ENCODE measurements at regions not wholly inside any gene's neighbourhood (a gene's known extent, or its start where the extent isn't known, plus 50 kb on each side); places are given as distances from the start of the nearest gene placed in this dataset.

- H3K9me3 ChIP-seq (ENCODE audit: control insufficient read depth, insufficient read depth, low read length): no peaks in the 10 kb centered on the region
- no peaks in the 10 kb centered on the region for H3K36me3 ChIP-seq (ENCODE audit: control insufficient read depth, insufficient read depth, low read length)
- H3K4me1 ChIP-seq (ENCODE audit: control insufficient read depth, insufficient read depth, low read length): peaks cover 4% of the 10 kb centered on the region; the same call in 1 of the 2 replicates
- H3K9ac ChIP-seq (ENCODE audit: low read depth, low read length): no peak overlapping the region
- no peak overlapping the region for H3K27ac ChIP-seq (ENCODE audit: low read depth, low read length)
- H3K4me3 ChIP-seq (ENCODE audit: low read depth, low read length): no peak overlapping the region
- H3K27me3 ChIP-seq (ENCODE audit: control insufficient read depth, insufficient read depth, low read length): no peaks in the 10 kb centered on the region
Observed at GRCh38 chr1:229069176-229069575, 201.7 kb upstream of the RAB4A start.

DNA sequence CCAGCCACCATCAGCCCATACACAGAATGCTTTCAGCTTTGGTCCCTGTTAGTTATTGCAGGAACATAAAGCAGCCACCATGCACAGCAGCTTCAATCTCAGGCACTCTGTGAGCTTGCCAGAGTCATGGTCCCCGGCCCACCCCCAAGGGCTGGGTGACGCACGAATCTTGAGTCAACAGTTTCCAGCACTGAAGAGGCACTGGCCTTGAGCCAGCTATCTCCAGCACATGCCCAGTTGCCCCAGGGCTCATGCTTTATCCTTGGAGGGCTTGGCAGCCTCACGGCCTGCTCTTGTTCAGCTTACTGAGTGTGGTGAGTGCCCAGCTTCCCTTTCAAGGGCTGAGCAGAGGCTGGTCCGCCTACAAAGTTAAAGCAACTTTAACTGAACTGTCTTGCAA, 200.7 kb upstream of the RAB4A start:
- Histone ChIP-seq H3K27me3 (ENCODE audit: control insufficient read depth, insufficient read depth, low read length) (no peaks in the 10 kb centered on the region), H3K9me3 (ENCODE audit: control insufficient read depth, insufficient read depth, low read length) (no peaks in the 10 kb centered on the region), H3K27ac (ENCODE audit: low read depth, low read length) (no peak overlapping the region), H3K4me1 (ENCODE audit: control insufficient read depth, insufficient read depth, low read length) (no peaks in the 10 kb centered on the region), H3K4me3 (ENCODE audit: low read depth, low read length) (no peak overlapping the region), H3K36me3 (ENCODE audit: control insufficient read depth, insufficient read depth, low read length) (no peaks in the 10 kb centered on the region), H3K9ac (ENCODE audit: low read depth, low read length) (no peak overlapping the region)

DNA sequence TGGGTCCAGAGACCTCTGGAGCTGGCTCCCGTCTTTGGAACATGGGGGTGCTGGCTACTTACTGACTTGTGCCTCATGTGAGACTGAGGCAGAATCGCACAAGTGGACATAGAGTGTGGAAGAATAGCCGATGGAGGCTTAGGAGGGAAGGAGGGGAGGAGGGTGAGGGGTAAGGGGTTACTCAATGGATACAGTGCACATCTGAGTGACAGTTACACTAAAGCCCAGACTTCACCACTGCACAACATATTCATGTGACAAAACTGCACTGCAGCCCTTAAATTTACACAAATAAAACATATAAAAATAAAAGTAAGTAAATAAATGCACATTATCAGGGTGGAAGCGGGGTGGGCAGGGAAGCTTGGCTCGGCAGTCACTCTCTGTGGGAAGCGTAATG, 197.7 kb upstream of the RAB4A start:
- Histone ChIP-seq H3K27me3 (ENCODE audit: control insufficient read depth, insufficient read depth, low read length) (no peaks in the 10 kb centered on the region), H3K9ac (ENCODE audit: low read depth, low read length) (no peak overlapping the region), H3K4me1 (ENCODE audit: control insufficient read depth, insufficient read depth, low read length) (no peaks in the 10 kb centered on the region; the same call in 1 of the 2 replicates), H3K36me3 (ENCODE audit: control insufficient read depth, insufficient read depth, low read length) (no peaks in the 10 kb centered on the region), H3K9me3 (ENCODE audit: control insufficient read depth, insufficient read depth, low read length) (no peaks in the 10 kb centered on the region), H3K27ac (ENCODE audit: low read depth, low read length) (no peak overlapping the region), H3K4me3 (ENCODE audit: low read depth, low read length) (no peak overlapping the region)

DNA sequence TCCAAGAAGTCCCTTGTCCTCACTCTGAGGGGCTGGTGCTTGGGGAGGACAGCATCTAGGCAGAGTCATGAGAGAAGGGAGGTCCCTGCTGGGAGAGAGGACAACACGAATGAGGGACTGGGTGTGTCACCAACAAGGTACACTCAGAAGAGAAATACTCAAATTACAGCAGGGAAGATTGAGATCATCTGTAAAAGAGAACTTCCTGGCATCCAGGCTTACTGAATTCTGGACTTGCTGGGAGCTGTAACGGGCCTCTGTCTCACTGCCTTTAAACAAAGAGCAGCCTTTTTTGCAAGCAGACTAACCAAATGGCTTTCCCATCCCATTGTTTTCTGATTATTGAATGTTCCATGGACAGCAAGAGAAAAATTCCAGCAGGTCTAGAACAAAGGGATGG, 195.7 kb upstream of the RAB4A start:
- Histone ChIP-seq H3K4me1 (ENCODE audit: control insufficient read depth, insufficient read depth, low read length) (no peaks in the 10 kb centered on the region; the same call in 1 of the 2 replicates), H3K27ac (ENCODE audit: low read depth, low read length) (no peak overlapping the region), H3K9ac (ENCODE audit: low read depth, low read length) (no peak overlapping the region)

GRCh38 chr1:229075716-229076115, 195.2 kb upstream of the RAB4A start:
- Histone ChIP-seq H3K4me1 (ENCODE audit: control insufficient read depth, insufficient read depth, low read length) (no peaks in the 10 kb centered on the region; the same call in 1 of the 2 replicates), H3K27ac (ENCODE audit: low read depth, low read length) (no peak overlapping the region), H3K9me3 (ENCODE audit: control insufficient read depth, insufficient read depth, low read length) (no peaks in the 10 kb centered on the region), H3K27me3 (ENCODE audit: control insufficient read depth, insufficient read depth, low read length) (no peaks in the 10 kb centered on the region), H3K4me3 (ENCODE audit: low read depth, low read length) (no peak overlapping the region), H3K36me3 (ENCODE audit: control insufficient read depth, insufficient read depth, low read length) (no peaks in the 10 kb centered on the region), H3K9ac (ENCODE audit: low read depth, low read length) (no peak overlapping the region)

More for the DNA sequence above, 195.7 kb upstream of the RAB4A start:
- H3K36me3 ChIP-seq (ENCODE audit: control insufficient read depth, insufficient read depth, low read length): no peaks in the 10 kb centered on the region
- H3K27me3 ChIP-seq (ENCODE audit: control insufficient read depth, insufficient read depth, low read length): no peaks in the 10 kb centered on the region
- H3K9me3 ChIP-seq (ENCODE audit: control insufficient read depth, insufficient read depth, low read length): no peaks in the 10 kb centered on the region
- no peak overlapping the region for H3K4me3 ChIP-seq (ENCODE audit: low read depth, low read length)

DNA sequence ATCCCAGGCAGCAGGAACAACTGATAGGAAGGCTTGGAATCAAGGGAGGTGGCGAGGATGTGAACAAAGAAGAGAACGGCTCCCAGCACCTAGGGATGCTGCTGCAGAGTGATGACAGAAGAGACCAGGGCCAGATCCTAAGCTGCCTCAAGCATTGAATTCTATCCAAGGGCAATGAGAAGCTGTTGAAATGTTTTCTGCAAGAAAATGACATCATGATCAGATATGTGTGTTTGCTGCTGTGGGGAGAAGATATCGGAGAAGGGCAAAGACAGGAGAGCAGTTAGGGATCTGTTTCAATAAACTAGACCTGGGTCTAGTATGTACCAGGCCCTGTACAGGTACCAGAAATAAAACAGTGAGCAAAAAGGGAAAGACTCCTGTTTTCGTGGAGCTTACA, 194.7 kb upstream of the RAB4A start:
- Histone ChIP-seq H3K27me3 (ENCODE audit: control insufficient read depth, insufficient read depth, low read length) (no peaks in the 10 kb centered on the region), H3K27ac (ENCODE audit: low read depth, low read length) (no peak overlapping the region), H3K4me1 (ENCODE audit: control insufficient read depth, insufficient read depth, low read length) (no peaks in the 10 kb centered on the region; the same call in 1 of the 2 replicates), H3K9me3 (ENCODE audit: control insufficient read depth, insufficient read depth, low read length) (no peaks in the 10 kb centered on the region), H3K36me3 (ENCODE audit: control insufficient read depth, insufficient read depth, low read length) (no peaks in the 10 kb centered on the region), H3K9ac (ENCODE audit: low read depth, low read length) (no peak overlapping the region), H3K4me3 (ENCODE audit: low read depth, low read length) (no peak overlapping the region)

GRCh38 chr1:229079016-229079595, 191.8 kb upstream of the RAB4A start:
- Histone ChIP-seq H3K36me3 (ENCODE audit: control insufficient read depth, insufficient read depth, low read length) (no peaks in the 10 kb centered on the region), H3K9me3 (ENCODE audit: control insufficient read depth, insufficient read depth, low read length) (peaks cover 13% of the 10 kb centered on the region; the same call in 1 of the 2 replicates), H3K4me3 (ENCODE audit: low read depth, low read length) (no peak overlapping the region), H3K27me3 (ENCODE audit: control insufficient read depth, insufficient read depth, low read length) (no peaks in the 10 kb centered on the region), H3K27ac (ENCODE audit: low read depth, low read length) (no peak overlapping the region), H3K4me1 (ENCODE audit: control insufficient read depth, insufficient read depth, low read length) (no peaks in the 10 kb centered on the region; the same call in 1 of the 2 replicates), H3K9ac (ENCODE audit: low read depth, low read length) (no peak overlapping the region)

DNA sequence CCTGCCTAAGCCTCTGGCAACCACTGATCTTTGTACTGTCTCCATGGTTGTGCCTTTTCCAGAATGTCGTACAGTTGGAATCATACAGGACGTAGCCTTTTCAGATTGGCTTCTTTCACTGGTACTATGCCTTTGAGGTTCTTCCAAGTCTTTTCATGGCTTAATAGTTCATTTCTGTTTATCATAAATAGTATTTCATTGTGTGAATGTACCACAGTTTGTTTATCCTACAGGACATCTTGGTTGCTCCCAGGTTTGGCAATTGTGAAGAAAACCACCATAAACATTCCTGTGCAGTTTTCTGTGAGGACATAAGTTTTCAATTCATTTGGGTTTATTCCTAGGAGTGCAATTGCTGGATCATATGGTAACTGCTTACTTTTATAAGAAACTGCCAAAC, 190.6 kb upstream of the RAB4A start:
- no peak overlapping the region for H3K27ac ChIP-seq (ENCODE audit: low read depth, low read length)

DNA sequence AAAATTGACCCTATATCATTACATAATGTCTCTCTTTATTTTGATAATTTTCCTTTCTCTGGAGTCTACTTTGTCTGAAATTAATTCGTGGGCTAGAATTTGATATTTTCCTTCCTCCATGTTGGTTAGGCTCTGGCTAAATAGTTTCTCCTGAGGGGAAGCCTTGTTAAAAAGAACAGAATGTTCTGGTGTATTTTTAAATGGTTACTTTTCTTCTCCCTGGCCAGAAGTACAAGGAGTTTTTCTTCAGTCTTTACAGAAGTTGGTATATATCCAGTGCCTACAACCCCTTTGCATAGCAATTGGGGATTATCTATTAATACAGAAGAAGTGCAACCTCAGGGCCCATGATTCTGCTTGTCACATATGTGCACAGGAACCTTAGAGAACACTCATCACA, 185.6 kb upstream of the RAB4A start:
- H3K36me3 ChIP-seq (ENCODE audit: control insufficient read depth, insufficient read depth, low read length): no peaks in the 10 kb centered on the region
- no peaks in the 10 kb centered on the region for H3K27me3 ChIP-seq (ENCODE audit: control insufficient read depth, insufficient read depth, low read length)
- no peak overlapping the region for H3K27ac ChIP-seq (ENCODE audit: low read depth, low read length)
- H3K4me1 ChIP-seq (ENCODE audit: control insufficient read depth, insufficient read depth, low read length): peaks cover 17% of the 10 kb centered on the region
- no peak overlapping the region for H3K4me3 ChIP-seq (ENCODE audit: low read depth, low read length)
- H3K9me3 ChIP-seq (ENCODE audit: control insufficient read depth, insufficient read depth, low read length): peaks cover 13% of the 10 kb centered on the region; the same call in 1 of the 2 replicates
- no peak overlapping the region for H3K9ac ChIP-seq (ENCODE audit: low read depth, low read length)

More for the DNA sequence above, 190.6 kb upstream of the RAB4A start:
- Histone ChIP-seq H3K9ac (ENCODE audit: low read depth, low read length) (no peak overlapping the region), H3K36me3 (ENCODE audit: control insufficient read depth, insufficient read depth, low read length) (no peaks in the 10 kb centered on the region), H3K4me1 (ENCODE audit: control insufficient read depth, insufficient read depth, low read length) (no peaks in the 10 kb centered on the region; the same call in 1 of the 2 replicates), H3K4me3 (ENCODE audit: low read depth, low read length) (no peak overlapping the region), H3K9me3 (ENCODE audit: control insufficient read depth, insufficient read depth, low read length) (peaks cover 13% of the 10 kb centered on the region; the same call in 1 of the 2 replicates), H3K27me3 (ENCODE audit: control insufficient read depth, insufficient read depth, low read length) (no peaks in the 10 kb centered on the region)

GRCh38 chr1:229086091-229086490, 184.8 kb upstream of the RAB4A start:
- Histone ChIP-seq H3K9me3 (ENCODE audit: control insufficient read depth, insufficient read depth, low read length) (peaks cover 13% of the 10 kb centered on the region; the same call in 1 of the 2 replicates), H3K27me3 (ENCODE audit: control insufficient read depth, insufficient read depth, low read length) (no peaks in the 10 kb centered on the region), H3K27ac (ENCODE audit: low read depth, low read length) (no peak overlapping the region)

GRCh38 chr1:229086686-229087085, 184.2 kb upstream of the RAB4A start:
- no peak overlapping the region for H3K27ac ChIP-seq (ENCODE audit: low read depth, low read length)

More at GRCh38 chr1:229086091-229086490, 184.8 kb upstream of the RAB4A start:
- Histone ChIP-seq H3K36me3 (ENCODE audit: control insufficient read depth, insufficient read depth, low read length) (no peaks in the 10 kb centered on the region), H3K9ac (ENCODE audit: low read depth, low read length) (no peak overlapping the region), H3K4me3 (ENCODE audit: low read depth, low read length) (no peak overlapping the region), H3K4me1 (ENCODE audit: control insufficient read depth, insufficient read depth, low read length) (peaks cover 17% of the 10 kb centered on the region)

More at GRCh38 chr1:229086686-229087085, 184.2 kb upstream of the RAB4A start:
- Histone ChIP-seq H3K4me3 (ENCODE audit: low read depth, low read length) (no peak overlapping the region), H3K27me3 (ENCODE audit: control insufficient read depth, insufficient read depth, low read length) (no peaks in the 10 kb centered on the region), H3K36me3 (ENCODE audit: control insufficient read depth, insufficient read depth, low read length) (no peaks in the 10 kb centered on the region), H3K4me1 (ENCODE audit: control insufficient read depth, insufficient read depth, low read length) (peaks cover 23% of the 10 kb centered on the region), H3K9ac (ENCODE audit: low read depth, low read length) (no peak overlapping the region), H3K9me3 (ENCODE audit: control insufficient read depth, insufficient read depth, low read length) (peaks cover 13% of the 10 kb centered on the region; the same call in 1 of the 2 replicates)
